ENCODE measurements at regions not wholly inside any gene's neighbourhood (a gene's known extent, or its start where the extent isn't known, plus 50 kb on each side); places are given as distances from the start of the nearest gene placed in this dataset.

DNA sequence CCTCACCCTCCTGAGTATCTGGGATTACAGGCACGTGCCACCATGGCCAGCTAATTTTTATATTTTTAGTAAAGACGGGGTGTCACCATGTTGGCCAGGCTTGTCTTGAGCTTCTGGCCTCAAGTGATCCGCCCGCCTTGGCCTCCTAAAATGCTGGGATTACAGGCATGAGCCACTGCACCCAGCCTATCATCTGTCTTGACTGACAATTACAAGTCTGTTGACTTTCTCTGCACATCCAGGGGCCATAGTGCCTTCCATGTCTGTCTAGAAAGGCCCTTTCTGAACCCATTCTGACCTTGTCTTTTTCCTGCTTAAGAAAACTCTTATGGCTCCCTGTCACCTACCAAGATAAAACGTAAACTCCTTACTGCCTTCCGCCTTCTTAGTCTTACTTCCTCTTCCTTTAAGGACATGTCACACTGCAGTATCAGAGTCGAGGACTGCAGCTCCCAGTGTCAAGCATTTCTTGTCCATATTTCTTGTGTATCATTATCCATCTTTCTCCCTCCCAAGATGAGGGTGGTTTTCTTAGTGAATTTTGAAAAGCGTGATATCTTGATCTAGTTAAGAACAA is 49.9 kb upstream of the SHB start:
- no peak for DNase-seq
